IMR-90 (cell line): ENCODE measurements at regions not wholly inside any gene's neighbourhood (a gene's known extent, or its start where the extent isn't known, plus 50 kb on each side); places are given as distances from the start of the nearest gene placed in this dataset.

ENCODE experiments used
- CEBPB ChIP-seq: IDR thresholded peaks from 2 replicates; pipeline ENCODE4 v1.6.1; 2012; ENCODE audit warnings: low read depth, low read length, improper control_type of control experiment
- CTCF ChIP-seq: conservative IDR thresholded peaks from 2 replicates; pipeline ENCODE4 v1.5.1; 2012; ENCODE audit warnings: mild to moderate bottlenecking, low read depth, low read length, improper control_type of control experiment
- ELK1 ChIP-seq: fragments of 150-350 bp; IDR thresholded peaks from 2 replicates; pipeline ENCODE4 v1.6.1; 2016; ENCODE audit warnings: low read depth, mild to moderate bottlenecking, low read length, moderate library complexity, borderline replicate concordance
- MAFK ChIP-seq: IDR thresholded peaks from 2 replicates; pipeline ENCODE4 v1.6.1; 2012; ENCODE audit warnings: low read depth, low read length, improper control_type of control experiment
- NFE2L2 ChIP-seq: fragments of 150-350 bp; IDR thresholded peaks from 2 replicates; pipeline ENCODE4 v1.6.1; 2016; ENCODE audit warnings: low read depth, mild to moderate bottlenecking, low read length
- POLR2A ChIP-seq: IDR thresholded peaks from 2 replicates; pipeline ENCODE4 v1.6.1; 2012; ENCODE audit warnings: mild to moderate bottlenecking, low read depth, low read length
- RAD21 ChIP-seq: IDR thresholded peaks from 2 replicates; pipeline ENCODE4 v1.6.1; 2012; ENCODE audit warnings: low read length, improper control_type of control experiment
- RFX5 ChIP-seq: IDR thresholded peaks from 2 replicates; pipeline ENCODE4 v1.8.0; 2012; ENCODE audit warnings: low read depth, mild to moderate bottlenecking, low read length, moderate library complexity
- SMC3 ChIP-seq: fragments of 150-350 bp; IDR thresholded peaks from 2 replicates; pipeline ENCODE4 v1.6.1; 2016; ENCODE audit warnings: low read depth, mild to moderate bottlenecking, antibody characterized with exemption, low read length, moderate library complexity
- TF ChIP-seq, protein P1 (sequence below): fragments of 150-350 bp; IDR thresholded peaks from 2 replicates; pipeline ENCODE4 v1.6.1; 2017; ENCODE audit warnings: mild to moderate bottlenecking, antibody characterized with exemption, low read length, low read depth

DNA sequence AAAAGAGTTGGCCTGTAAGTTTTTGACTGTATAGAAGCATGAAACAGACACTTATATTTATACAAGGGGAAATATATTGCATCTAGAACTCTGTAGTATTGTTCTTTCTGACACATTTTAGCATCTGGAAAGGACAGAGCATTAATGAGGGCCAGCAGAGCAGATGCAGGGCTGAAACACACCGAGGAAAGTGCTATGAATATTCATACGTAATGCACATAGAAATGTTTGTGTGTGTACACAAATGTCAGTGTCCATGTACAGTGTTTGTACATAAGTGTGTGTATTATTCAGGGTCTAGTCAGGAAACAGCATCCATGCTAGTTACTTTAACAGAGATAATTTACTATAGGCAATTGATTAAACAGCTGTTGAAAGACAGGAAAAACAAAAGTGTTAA is 146.5 kb upstream of the DTNBP1 start:
- TF ChIP-seq CTCF = no peak
- no peak for TF ChIP-seq SMC3
- TF ChIP-seq NFE2L2 = no peak
- TF ChIP-seq RFX5 = no peak
- TF ChIP-seq POLR2A = no peak
- TF ChIP-seq ELK1 = no peak
- TF ChIP-seq RAD21 = no peak
- no peak for TF ChIP-seq MAFK
- TF ChIP-seq, protein P1, sequence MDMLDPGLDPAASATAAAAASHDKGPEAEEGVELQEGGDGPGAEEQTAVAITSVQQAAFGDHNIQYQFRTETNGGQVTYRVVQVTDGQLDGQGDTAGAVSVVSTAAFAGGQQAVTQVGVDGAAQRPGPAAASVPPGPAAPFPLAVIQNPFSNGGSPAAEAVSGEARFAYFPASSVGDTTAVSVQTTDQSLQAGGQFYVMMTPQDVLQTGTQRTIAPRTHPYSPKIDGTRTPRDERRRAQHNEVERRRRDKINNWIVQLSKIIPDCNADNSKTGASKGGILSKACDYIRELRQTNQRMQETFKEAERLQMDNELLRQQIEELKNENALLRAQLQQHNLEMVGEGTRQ = no peak
- no peak for TF ChIP-seq CEBPB
